HG03354 (cell line): ENCODE measurements at regions not wholly inside any gene's neighbourhood (a gene's known extent, or its start where the extent isn't known, plus 50 kb on each side); places are given as distances from the start of the nearest gene placed in this dataset.
"Not testable (repeated sequence)": the region's sequence is repeated elsewhere in the genome, so short reads cannot be mapped to it uniquely, and the experiment has no call there.

Experiments
- ATAC-seq: cut with Tn5 transposase; IDR thresholded peaks from one replicate; pipeline ENCODE4 v1.9.1; 2021; ENCODE audit warnings: mild to moderate bottlenecking; ENCODE audit not compliant: unreplicated experiment, poor library complexity, severe bottlenecking

DNA sequence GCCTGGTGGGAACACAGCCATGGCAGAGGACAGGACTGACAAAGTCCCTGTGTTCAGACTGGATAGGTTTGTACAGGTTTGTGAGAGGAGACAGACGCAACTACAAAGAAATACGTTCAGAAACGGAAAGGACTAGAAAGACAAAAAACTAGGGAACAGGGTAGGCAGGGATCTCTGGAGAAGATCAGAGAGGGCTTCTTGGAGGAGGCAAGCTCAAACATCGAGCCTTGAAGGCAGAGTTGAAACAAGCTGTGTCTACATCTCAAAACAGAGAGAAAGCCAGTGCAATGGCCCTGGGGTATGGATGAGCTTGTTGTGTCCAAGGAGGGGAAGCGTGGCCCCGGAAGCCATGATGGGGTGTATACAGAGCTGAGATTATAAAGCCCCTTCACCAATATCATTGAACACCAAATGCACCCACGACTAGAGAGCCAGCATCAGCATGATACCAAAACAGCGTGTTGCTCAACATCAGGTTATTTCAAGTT lies 89.6 kb upstream of the NCOR2 start:
- no peak for ATAC-seq

DNA sequence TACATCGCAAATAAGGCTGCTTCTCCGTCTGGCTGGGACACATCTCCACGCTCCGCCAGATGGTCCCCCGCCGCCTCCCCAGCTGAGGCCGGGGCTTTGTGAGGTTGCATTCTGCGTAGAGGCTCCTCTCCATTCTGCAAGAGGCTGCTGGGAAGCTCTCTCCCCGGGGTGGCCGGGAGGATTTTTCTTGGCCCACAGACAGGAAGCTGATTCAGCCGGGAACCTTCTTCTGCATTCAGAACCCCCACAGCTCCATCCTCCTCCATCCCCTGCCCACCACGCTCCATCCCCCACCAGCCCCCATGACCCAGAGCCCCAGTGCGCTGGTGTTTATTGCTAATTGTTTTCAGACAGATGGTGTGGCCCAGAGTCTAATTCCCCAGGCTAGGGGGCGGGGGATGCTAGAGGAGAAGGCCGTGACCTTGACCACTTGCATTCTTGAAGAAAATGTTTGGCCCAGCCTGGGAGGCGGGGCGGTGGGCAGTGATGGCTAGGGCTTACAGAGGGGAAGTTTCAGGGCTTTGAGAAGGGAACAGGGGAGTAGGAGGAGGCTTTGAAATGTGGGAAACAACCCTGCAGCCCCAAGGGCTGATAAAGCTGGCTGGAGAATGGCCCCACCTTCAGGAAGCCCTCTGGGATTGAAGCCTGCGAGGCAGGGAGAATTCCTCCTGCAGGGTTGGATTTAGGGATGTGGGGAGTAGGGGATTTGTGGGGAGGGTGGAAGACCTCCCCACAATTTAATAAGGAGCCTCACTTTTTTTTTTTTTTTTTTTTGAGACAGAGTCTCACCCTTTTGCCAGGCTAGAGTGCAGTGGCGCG lies 88.5 kb upstream of the NCOR2 start:
- no peak for ATAC-seq

GRCh38 chr12:124655048-124655697 lies 87.8 kb upstream of the NCOR2 start:
- no peak for ATAC-seq

- ATAC-seq, result no peak
Observed at GRCh38 chr12:124654666-124655047, 87.2 kb upstream of the NCOR2 start.

GRCh38 chr12:124653169-124653931 lies 85.9 kb upstream of the NCOR2 start:
- no peak for ATAC-seq

DNA sequence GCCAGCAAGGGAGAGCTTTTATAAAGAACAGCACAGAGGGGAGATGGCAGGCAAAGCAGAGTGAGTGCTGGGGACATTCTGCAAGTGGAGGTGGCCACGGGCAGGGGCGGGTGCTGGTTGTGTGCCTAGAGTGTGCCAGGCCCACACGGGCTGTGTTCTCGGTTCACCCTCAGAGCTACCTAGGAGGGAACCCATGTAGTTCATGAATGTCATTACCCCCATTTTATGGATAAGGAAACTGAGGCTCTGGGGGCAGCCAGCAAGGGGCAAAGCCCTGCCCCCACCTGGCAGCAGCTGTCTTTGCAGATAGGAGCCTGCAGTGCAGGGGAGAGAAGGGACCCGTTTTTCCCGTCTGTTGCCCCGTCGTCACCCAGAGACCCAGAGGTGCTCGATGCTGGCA lies 85.2 kb upstream of the NCOR2 start:
- no peak for ATAC-seq

DNA sequence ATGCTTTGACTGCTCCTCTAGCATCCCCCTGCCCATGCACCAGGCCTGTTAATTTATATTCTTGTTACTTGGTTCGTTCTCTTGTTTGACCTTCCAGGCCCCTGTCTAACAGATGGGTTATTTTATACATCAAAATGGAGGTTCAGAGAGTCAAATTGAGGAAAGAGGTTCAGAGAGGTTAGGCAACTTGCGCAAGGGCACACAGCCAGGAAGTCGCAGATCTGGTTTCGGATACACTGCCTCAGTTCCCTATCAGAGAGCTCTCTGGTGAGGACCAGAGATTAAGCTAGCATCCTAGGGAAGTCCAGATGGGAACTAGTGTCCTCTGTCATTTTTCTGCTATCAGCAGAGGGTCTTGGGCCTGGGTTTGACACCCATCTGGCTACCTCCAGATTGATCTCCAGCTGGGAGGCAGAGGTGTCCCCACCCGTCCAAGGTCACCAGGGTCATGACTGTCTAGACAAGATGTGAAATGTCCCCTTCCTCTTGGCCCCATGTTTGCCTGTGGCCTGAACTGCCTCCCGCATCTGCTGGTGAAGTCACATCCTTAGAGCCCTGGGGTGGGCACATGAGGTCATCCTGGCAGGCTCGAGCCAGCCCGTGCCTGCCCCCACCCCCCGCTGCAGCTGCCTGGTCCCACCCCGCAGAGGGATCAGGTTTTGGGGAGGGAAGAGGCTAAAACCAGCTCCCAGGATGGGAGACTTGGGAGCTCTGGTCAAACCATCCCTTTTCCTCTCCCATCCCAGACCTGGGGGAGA lies 84.3 kb upstream of the NCOR2 start:
- no peak for ATAC-seq

DNA sequence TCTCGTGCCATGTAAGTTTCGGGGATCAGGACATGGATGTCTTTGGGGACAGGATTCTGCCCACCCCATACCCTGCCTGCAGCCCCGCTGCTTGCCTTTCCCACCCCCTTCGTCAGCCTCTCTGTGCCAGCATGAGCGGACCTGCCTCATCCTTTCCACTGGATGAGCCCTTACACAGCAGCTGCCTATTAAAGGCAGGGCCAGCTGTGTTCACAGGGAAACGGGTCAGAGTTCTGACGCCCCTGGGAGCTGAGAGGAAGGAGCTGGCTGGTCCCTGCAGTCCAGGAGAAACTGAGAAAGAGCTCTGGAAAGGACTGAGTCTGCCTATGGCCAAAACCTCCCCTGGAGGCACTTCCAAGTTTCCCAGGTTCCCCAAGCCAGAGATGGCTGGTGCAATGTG lies 83.5 kb upstream of the NCOR2 start:
- ATAC-seq, result no peak

- ATAC-seq, result no peak
Observed at GRCh38 chr12:124648710-124649384, 81.4 kb upstream of the NCOR2 start.

DNA sequence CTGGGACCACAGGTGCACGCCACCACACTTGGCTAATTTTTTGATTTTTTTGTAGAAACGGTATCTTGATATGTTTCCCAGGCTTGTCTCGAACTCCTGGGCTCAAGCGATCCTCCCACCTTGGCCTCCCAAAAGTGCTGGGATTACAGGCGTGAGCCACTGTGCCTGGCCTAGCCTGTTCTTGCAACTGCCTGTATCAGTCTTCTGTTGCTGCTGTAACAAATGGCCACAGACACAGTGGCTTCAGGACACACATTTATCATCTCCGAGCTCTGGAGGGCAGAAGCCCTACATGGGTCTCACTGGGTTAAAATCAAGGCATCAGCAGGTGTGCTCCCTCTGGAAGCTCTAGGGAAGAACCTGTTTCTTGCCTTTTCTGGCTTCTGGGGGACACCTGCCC lies 79.9 kb upstream of the NCOR2 start:
- ATAC-seq, result no peak

- ATAC-seq, result no peak
Observed at GRCh38 chr12:124646385-124647230, 79.2 kb upstream of the NCOR2 start.

DNA sequence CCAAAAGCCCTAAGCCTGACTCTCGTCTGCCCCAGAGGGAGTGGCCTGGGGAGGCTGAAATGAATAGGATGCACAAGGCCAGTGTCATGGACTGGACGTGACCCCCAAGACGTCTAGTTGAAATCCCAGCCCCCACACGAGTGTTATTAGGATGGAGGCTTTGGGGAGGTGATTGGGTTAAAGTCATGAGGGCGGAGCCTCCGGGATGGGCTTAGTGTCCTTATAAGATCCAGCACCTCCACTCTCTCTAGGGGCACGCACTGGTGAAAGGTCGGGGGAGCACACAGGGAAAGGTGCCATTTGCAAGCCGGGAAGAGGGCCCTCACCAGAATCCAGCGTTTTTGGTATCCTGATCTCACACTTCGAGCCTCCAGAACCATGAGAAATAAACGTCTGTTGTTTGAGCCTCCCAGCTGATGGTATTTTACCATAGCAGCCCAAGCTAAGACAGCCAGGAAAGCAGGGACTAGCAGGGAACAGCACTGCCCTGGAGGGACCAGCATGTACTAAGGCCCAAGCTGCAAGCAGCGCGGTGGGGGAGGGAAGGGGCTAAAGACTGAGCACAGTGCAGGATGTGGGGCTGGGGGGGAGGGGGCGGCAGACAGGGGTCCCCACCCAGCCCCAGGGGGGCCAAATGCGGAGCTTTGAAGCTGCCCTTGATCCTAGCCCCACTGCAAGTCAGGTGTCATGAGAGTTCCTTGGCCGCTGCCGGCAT lies 78.3 kb upstream of the NCOR2 start:
- no peak for ATAC-seq

- ATAC-seq, result not testable (repeated sequence)
Observed at GRCh38 chr12:124643768-124644167, 76.4 kb upstream of the NCOR2 start.

DNA sequence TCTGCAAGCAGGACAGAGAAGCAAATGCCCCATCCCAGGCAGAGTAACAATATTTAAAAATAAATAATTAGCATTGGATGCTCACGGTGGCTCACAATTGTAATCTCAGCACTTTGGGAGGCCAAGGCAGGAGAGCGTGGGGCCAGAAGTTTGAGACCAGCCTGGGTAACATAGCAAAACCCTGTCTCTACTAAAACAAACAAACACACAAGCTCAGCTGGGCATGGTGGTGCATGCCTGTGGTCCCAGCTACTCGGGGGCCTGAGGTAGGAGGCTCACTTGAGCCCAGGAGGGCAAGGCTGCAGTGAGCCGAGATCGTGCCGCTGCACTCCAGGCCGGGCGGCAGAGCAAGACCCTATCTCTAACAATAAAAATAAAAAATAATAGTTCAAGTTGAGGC lies 74.7 kb upstream of the NCOR2 start:
- ATAC-seq, result no peak

DNA sequence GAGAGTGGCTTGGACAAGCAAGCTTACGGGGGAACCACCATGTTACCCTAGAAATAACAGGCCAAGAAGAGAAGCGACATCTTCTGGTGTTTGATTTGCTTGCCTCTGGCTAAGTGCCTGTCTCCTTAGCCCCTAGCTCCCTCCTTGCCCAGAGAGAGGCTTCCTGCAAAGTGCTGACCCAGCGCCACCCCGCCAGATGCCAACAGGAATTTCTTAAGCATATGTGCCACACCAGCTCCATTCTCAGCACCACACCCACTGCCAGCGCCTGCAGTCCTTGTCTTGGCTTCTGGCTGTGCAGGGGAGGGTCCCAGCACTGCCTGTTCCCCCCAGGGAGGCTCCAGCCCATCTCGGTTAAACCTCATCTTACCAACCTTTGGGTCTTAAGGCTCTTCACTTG lies 74.2 kb upstream of the NCOR2 start:
- no peak for ATAC-seq

- no peak for ATAC-seq
Observed at GRCh38 chr12:124640056-124640455, 72.6 kb upstream of the NCOR2 start.

GRCh38 chr12:124639122-124639806 lies 71.9 kb upstream of the NCOR2 start:
- no peak for ATAC-seq
